ENCODE measurements at regions not wholly inside any gene's neighbourhood (a gene's known extent, or its start where the extent isn't known, plus 50 kb on each side); places are given as distances from the start of the nearest gene placed in this dataset.

DNA sequence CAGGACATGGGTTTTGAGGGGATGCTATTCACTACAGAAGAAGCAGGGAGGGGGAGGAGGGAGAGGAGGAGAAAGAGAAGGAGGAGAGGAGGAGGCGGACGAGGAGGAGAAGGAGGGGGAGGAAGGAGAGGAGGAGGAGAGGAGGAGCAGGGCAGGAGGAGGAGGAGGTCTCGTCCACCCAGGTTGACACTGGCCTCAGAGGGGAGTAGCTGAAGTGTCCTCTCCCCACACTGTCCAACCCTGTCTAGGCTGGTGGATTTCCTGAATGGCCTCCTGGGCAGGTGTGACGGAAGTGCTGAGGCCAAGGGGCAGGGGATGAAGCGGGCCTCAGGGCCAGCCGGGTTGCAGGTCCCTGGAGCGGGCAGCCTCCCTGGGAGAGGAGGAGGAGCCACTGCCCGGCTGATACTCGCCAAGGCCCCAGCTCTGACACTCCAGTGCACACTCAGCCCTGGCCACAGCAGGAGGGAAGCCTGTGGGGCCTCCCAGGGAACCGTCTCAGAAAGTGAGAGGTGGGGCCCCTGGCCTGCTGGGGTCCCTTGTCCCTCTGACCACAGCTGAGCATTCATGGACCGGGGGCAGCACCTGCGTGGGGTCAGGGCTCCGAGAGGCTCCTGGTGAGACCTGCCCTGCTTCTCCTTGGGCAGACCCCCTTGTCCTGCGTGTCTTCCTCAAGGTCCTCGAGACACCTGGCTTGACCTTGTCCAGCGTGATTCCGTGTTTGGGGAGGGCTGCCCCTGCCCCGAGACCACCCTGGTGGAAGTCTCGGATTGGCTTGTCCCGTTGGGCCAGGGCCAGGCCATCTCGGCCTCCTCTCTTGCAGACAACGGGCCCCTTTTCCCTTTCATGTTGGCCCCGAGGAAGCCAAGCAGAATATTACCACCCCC lies 200.6 kb upstream of the CIBAR2 start:
- no peak for DNase-seq

- DNase-seq, result no peak
These were observed 201.4 kb upstream of the CIBAR2 start for GRCh38 chr16:85313526-85314301.

- no peak for DNase-seq
These were observed 202.3 kb upstream of the CIBAR2 start for GRCh38 chr16:85314512-85314971.

DNA sequence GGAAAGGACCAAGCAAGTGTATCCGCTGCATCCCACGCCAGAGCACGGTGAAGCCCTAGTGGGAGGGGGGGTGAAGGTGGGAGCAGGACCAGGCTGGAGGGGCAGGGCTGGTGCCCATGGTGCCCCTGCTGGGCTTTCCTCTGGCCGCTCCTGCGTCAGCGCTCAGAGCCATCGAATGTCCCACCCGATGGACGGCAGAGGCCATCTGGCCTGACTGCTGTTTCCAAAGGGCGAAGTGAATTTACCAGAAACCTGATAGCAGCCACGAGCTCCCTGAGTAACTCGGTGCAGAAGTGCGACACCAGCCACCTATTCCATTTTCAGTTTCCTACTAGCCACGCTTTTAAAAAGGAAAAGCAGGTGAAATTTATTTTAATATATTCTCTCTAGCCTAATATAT lies 203.6 kb upstream of the CIBAR2 start:
- no peak for DNase-seq

- DNase-seq, result peak; percentile 58
These were observed 204.1 kb upstream of the CIBAR2 start for GRCh38 chr16:85316321-85316919.

- DNase-seq, result no peak
These were observed 204.7 kb upstream of the CIBAR2 start for GRCh38 chr16:85316944-85317343.

DNA sequence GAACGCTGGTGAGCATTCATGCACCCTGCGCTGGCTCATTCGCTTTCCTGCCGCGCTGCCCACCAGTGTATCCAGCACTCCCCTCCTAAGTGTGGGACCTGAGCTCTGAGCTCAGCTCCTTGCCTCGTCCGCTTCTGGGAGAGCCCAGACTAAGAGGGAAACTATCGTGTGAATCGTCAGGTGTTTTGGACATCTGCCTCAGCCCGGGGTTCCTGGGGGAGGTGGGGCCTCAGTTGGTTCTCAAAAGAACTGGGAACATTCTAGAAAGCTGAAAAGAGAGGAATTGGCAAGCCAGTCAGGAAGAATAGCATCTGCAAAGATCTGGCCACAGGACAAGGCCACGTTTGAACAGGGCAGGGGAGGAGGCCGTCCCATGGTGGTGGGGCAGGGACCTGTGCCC lies 205.4 kb upstream of the CIBAR2 start:
- DNase-seq, result no peak

GRCh38 chr16:85319208-85319983 lies 207.1 kb upstream of the CIBAR2 start:
- no peak for DNase-seq

DNA sequence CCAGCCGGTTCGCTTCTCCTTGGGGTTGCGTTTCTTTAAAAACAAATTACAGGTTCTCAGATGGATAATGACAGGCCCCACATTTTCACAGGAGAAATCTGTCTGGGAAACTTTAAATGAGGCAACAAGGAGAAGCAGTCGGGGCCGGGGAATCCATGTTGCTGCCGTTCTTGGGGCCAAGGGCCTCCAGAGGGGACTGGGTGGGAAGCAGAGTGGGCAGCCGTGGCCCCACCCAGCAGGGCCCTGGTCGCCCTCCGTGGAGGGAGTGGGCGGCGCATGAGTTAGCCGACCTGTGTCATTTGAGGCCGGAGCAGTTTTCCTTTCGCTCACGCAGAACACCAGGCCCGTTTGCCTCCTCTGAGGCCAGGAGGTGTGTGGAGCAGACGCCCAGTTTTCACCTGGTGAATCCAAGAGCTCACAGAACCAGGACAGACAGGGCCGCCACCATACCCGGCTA lies 207.7 kb upstream of the CIBAR2 start:
- DNase-seq, result no peak

GRCh38 chr16:85320677-85321385 lies 208.6 kb upstream of the CIBAR2 start:
- no peak for DNase-seq

GRCh38 chr16:85321509-85322271 lies 209.4 kb upstream of the CIBAR2 start:
- DNase-seq, result no peak

GRCh38 chr16:85323230-85323960 lies 211.1 kb upstream of the CIBAR2 start:
- no peak for DNase-seq

- no peak for DNase-seq
These were observed 211.6 kb upstream of the CIBAR2 start for GRCh38 chr16:85323961-85324253.

- DNase-seq, result no peak
These were observed 212.2 kb upstream of the CIBAR2 start for GRCh38 chr16:85324488-85324887.

DNA sequence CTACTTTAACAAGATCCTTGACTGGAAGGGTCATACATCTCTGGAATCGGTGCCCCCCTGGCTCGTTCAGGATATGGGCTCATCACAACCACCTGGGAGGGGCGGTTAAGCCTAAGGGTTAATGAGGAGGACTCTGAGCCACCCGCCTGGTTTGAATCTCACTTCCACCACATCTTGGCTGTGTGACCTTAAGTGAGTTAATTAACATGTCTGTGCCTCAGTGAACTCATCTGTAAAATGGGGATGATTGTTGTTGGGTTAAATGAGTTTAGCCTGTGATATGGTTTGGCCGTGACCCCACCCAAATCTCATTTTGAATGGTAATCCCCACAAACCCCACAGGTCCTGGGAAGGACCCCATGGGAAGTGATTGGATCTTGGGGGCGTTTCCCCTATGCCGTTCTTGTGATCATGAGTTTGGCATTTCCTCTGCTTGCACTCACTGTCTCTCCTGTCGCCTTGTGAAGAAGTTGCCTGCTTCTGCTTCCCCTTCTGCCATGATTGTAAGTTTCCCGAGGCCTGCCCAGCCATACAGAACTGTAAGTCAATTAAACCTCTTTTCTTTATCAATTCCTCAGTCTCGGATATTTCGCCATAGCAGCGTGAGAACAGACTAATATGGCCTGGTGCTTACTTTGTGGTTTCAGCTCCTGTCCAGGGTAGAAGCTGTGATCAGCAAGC lies 214.0 kb upstream of the CIBAR2 start:
- DNase-seq, result no peak

DNA sequence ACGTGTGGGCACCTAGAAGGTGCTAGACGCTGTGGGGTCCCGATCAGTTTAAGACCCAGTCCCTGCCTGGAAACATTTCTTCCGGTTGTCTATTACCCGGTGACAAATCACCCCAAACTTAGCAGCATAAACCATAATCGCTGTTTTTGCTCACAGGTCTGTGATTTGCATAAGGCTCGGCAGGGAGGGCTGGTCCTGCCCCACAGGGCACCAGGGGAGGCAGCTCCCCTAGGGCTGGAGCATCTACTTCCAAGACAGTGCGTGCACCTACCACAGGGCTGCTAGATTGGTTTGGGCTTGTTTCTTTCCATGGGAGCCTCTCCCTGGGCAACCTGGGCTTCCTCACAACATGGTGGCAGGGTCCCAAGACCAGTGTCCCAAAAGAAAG lies 214.5 kb upstream of the CIBAR2 start:
- DNase-seq, result no peak

- DNase-seq, result peak; percentile 97
These were observed 215.7 kb upstream of the CIBAR2 start for GRCh38 chr16:85327731-85328675.

DNA sequence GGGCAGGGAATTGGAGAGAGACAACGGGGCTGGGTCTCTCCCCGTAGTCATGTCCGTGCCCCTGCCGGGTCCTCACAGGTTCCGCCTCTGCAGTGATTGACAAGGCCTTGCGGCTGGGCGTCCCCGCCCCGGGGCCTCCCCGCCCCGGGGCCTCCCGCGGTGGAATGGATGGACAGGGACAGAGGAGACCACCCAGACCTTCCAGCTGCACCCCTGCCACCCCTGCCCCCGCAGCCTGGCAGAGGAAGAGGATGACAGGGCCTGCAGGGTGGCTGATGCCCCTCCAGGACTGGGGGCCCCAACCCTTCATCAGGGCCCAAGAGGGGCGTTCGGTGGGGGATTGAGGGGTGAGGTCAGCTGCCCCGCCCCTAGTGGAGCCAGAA lies 216.4 kb upstream of the CIBAR2 start:
- DNase-seq, result peak; percentile 67

Data from COR-L47 (cell line).